ENCODE measurements at regions not wholly inside any gene's neighbourhood (a gene's known extent, or its start where the extent isn't known, plus 50 kb on each side); places are given as distances from the start of the nearest gene placed in this dataset.

DNA sequence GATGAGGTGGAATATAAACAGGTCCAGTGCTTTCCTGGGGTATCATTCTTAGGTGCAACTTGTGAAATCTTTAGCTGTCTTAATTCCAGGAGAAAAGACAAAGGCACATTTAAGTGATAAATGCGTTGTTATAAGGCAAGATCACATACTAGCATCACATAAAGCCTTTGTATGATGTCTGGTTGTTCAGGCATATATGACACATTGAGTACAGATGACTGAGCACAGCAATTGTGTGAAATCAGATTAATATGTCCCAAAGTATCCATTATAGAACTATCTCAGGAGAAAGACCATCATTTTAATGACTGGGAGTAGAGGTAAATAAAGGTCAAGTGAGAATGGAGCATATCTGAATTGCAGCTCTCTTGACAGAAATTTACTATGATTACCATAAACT is 205.1 kb downstream of the PTGER3 start:
- no peak overlapping the region for H3K14ac ChIP-seq (ENCODE audit: insufficient read length)
- H4K20me1 ChIP-seq (replicated peaks in 1 of 2; ENCODE audit: control insufficient read depth in 1 of 2, insufficient read depth in 2 of 2, low read length in 2 of 2): no peaks in the 10 kb centered on the region
- ChIA-PET POLR2A (ENCODE audit: partially characterized antibody) (no interaction called here), CTCF (ENCODE audit: partially characterized antibody) (interaction anchor here (1.3 kb wide), 1 partner anchor 53 kb away, joined by 3 read pairs; no protein-coding TSS in a partner anchor)
- H3K27me3 ChIP-seq (replicated peaks in 1 of 4; ENCODE audit: control insufficient read depth in 3 of 4, extremely low read depth in 1 of 4, insufficient read depth in 3 of 4, low read length in 3 of 4): no peaks in the 10 kb centered on the region
- H3K4me3 ChIP-seq (ENCODE audit: extremely low read depth in 1 of 4, insufficient read depth in 2 of 4, low read depth in 3 of 4, low read length in 4 of 4): no peak overlapping the region
- H2BK12ac ChIP-seq (ENCODE audit: low read depth, low read length): no peak overlapping the region
- no peak overlapping the region for H2AFZ ChIP-seq (ENCODE audit: low read length)
- H3K4ac ChIP-seq (replicated peaks; ENCODE audit: insufficient read length, low read depth, low read length): no peak overlapping the region
- no peaks in the 10 kb centered on the region for H3K79me2 ChIP-seq (ENCODE audit: control insufficient read depth in 1 of 2, insufficient read depth in 2 of 2, low read length in 2 of 2)
- H3K9ac ChIP-seq (replicated peaks in 1 of 4; ENCODE audit: extremely low read depth in 1 of 4, low read depth in 3 of 4, low read length in 3 of 4): no peak overlapping the region
- no peak for FAIRE-seq
- TF ChIP-seq TBP (IDR thresholded peaks at IDR 0.05; ENCODE audit: low read depth, low read length) (no peak), TAF7 (optimal IDR thresholded peaks at IDR 0.05; ENCODE audit: borderline replicate concordance, low read depth, low read length) (no peak), CBX5 (IDR thresholded peaks at IDR 0.05; ENCODE audit: low read depth, low read length) (no peak), BCL11A (IDR thresholded peaks at IDR 0.05; ENCODE audit: low read depth in 2 of 2, low read length in 2 of 2) (no peak), TEAD4 (IDR thresholded peaks at IDR 0.05; ENCODE audit: low read depth, low read length) (no peak), EGR1 (IDR thresholded peaks at IDR 0.05; ENCODE audit: borderline replicate concordance, low read depth, low read length) (no peak), PHF8 (conservative IDR thresholded peaks at IDR 0.05; ENCODE audit: low read depth, low read length) (no peak), FOSL1 (IDR thresholded peaks at IDR 0.05; ENCODE audit: insufficient read depth, low read depth, low read length) (no peak), RBBP5 (IDR thresholded peaks at IDR 0.05; ENCODE audit: borderline replicate concordance, low read depth, low read length) (no peak), SIX5 (IDR thresholded peaks at IDR 0.05; ENCODE audit: low read depth, low read length) (no peak), SP2 (IDR thresholded peaks at IDR 0.05; ENCODE audit: low read length) (no peak), SP1 (IDR thresholded peaks at IDR 0.05; ENCODE audit: low read depth, low read length) (no peak)
- H3K27ac ChIP-seq (ENCODE audit: low read depth, low read length): no peak overlapping the region
- H2BK120ac ChIP-seq (replicated peaks; ENCODE audit: low read depth, low read length): no peak overlapping the region
- no peak overlapping the region for H2AK5ac ChIP-seq (ENCODE audit: low read depth, low read length)
- no peaks in the 10 kb centered on the region for H3K36me3 ChIP-seq (ENCODE audit: control insufficient read depth in 2 of 4, insufficient read depth in 4 of 4, low read length in 3 of 4)
- no peaks in the 10 kb centered on the region for H3K9me3 ChIP-seq (ENCODE audit: insufficient read depth in 2 of 2, low read depth in 1 of 2, low read length in 1 of 2)
- H3K23ac ChIP-seq (ENCODE audit: insufficient read length): no peak overlapping the region
- no peak overlapping the region for H4K8ac ChIP-seq (ENCODE audit: extremely low read depth, insufficient read depth, low read length)
- DNase-seq (ENCODE audit: low read depth in 1 of 2, low spot score in 2 of 2): no peak
- H3K56ac ChIP-seq (replicated peaks; ENCODE audit: insufficient read length, low read depth, low read length): no peak overlapping the region
- peaks cover 0 to 5% (median 0%) of the 10 kb centered on the region in 4 experiments; a peak in 2 of 7 replicates for H3K4me1 ChIP-seq (replicated peaks in 1 of 4; ENCODE audit: control insufficient read depth in 3 of 4, insufficient read depth in 4 of 4, low read length in 3 of 4)
- no peak overlapping the region for H4K91ac ChIP-seq (replicated peaks; ENCODE audit: insufficient read length, low read length)
- H3K4me2 ChIP-seq (ENCODE audit: insufficient read depth in 1 of 2, low read depth in 2 of 2, low read length in 2 of 2): no peak overlapping the region
- WGBS, 2 experiments (ENCODE audit: extremely low coverage in 1 of 2, insufficient coverage in 1 of 2, insufficient read length in 1 of 2, insufficient replicate concordance in 2 of 2, low coverage in 1 of 2, low lambda C conversion rate in 2 of 2, missing lambda C conversion rate in 1 of 2): 78% methylated on average over 1 of the region's 1 CpG; no CpG with 5 or more reads in 1 of the 2 experiments
- H2BK5ac ChIP-seq (ENCODE audit: low read depth, low read length): no peak overlapping the region
- no peak overlapping the region for H4K5ac ChIP-seq (ENCODE audit: insufficient read length, low read depth, low read length)
- no peaks in the 10 kb centered on the region for H3K23me2 ChIP-seq (ENCODE audit: low read depth, low read length)
- H3K79me1 ChIP-seq (ENCODE audit: low read depth, low read length): no peaks in the 10 kb centered on the region
- H3K18ac ChIP-seq (ENCODE audit: extremely low read depth, low read length): no peak overlapping the region
- H2BK20ac ChIP-seq (ENCODE audit: low read length): no peak overlapping the region
- no peak overlapping the region for H2BK15ac ChIP-seq (ENCODE audit: low read length)
